ENCODE measurements at regions not wholly inside any gene's neighbourhood (a gene's known extent, or its start where the extent isn't known, plus 50 kb on each side); places are given as distances from the start of the nearest gene placed in this dataset.
A peak's percentile ranks its signal among the peaks of the same experiment; 100 is the strongest.

- TF ChIP-seq CTCF (conservative IDR thresholded peaks at IDR 0.05; ENCODE audit: low read depth, low read length): no peak
Measured at GRCh38 chr5:26227245-26227644, 811.1 kb downstream of the CDH9 start.

GRCh38 chr5:26205121-26205520 is 833.3 kb downstream of the CDH9 start:
- no peak for TF ChIP-seq CTCF (conservative IDR thresholded peaks at IDR 0.05; ENCODE audit: low read depth, low read length)
- H3K4me3 ChIP-seq (ENCODE audit: low read length): no peak overlapping the region
- DNase-seq (ENCODE audit: low read depth): no peak

More at GRCh38 chr5:26227245-26227644, 811.1 kb downstream of the CDH9 start:
- DNase-seq (ENCODE audit: low read depth): no peak
- H3K4me3 ChIP-seq (ENCODE audit: low read length): no peak overlapping the region

GRCh38 chr5:26193626-26194025 is 844.8 kb downstream of the CDH9 start:
- TF ChIP-seq CTCF (conservative IDR thresholded peaks at IDR 0.05; ENCODE audit: low read depth, low read length): no peak
- no peak overlapping the region for H3K4me3 ChIP-seq (ENCODE audit: low read length)
- DNase-seq (ENCODE audit: low read depth): peak; percentile 41

- peak; percentile 69 for DNase-seq (ENCODE audit: low read depth)
- TF ChIP-seq CTCF (conservative IDR thresholded peaks at IDR 0.05; ENCODE audit: low read depth, low read length): no peak
- H3K4me3 ChIP-seq (ENCODE audit: low read length): no peak overlapping the region
Measured at GRCh38 chr5:26192486-26192885, 845.9 kb downstream of the CDH9 start.

GRCh38 chr5:26181582-26181981 is 856.8 kb downstream of the CDH9 start:
- no peak for DNase-seq (ENCODE audit: low read depth)
- TF ChIP-seq CTCF (conservative IDR thresholded peaks at IDR 0.05; ENCODE audit: low read depth, low read length): no peak
- H3K4me3 ChIP-seq (ENCODE audit: low read length): no peak overlapping the region

- no peak for DNase-seq (ENCODE audit: low read depth)
- no peak overlapping the region for H3K4me3 ChIP-seq (ENCODE audit: low read length)
- no peak for TF ChIP-seq CTCF (conservative IDR thresholded peaks at IDR 0.05; ENCODE audit: low read depth, low read length)
Measured at GRCh38 chr5:26148569-26149107, 889.7 kb downstream of the CDH9 start.

GRCh38 chr5:26143259-26143658 is 895.1 kb downstream of the CDH9 start:
- H3K4me3 ChIP-seq (ENCODE audit: low read length): no peak overlapping the region
- no peak for TF ChIP-seq CTCF (conservative IDR thresholded peaks at IDR 0.05; ENCODE audit: low read depth, low read length)
- DNase-seq (ENCODE audit: low read depth): no peak

Measured in retinal pigment epithelial cell (primary cell).